ENCODE measurements at regions not wholly inside any gene's neighbourhood (a gene's known extent, or its start where the extent isn't known, plus 50 kb on each side); places are given as distances from the start of the nearest gene placed in this dataset.

DNA sequence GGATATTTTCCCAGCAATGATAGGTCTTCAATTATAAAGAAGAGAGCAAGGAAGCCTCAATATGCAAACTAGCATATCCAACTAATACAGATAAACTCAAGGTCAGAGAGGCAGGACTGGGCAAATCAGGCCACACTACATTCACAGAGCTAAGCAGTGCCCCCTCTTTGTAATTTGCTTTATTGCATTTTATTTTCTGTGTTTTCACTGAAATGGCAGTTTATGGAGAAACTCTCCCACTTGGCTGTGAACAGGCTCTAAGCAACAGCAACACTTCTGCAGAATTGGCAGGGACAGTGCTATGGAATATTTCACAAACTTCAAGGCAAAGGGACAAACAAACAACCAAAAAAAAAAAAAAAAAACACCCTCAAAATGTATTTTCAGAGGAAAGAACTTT is 93.4 kb upstream of the SOD1 start:
- no peak for DNase-seq (ENCODE audit: low read depth)

DNA sequence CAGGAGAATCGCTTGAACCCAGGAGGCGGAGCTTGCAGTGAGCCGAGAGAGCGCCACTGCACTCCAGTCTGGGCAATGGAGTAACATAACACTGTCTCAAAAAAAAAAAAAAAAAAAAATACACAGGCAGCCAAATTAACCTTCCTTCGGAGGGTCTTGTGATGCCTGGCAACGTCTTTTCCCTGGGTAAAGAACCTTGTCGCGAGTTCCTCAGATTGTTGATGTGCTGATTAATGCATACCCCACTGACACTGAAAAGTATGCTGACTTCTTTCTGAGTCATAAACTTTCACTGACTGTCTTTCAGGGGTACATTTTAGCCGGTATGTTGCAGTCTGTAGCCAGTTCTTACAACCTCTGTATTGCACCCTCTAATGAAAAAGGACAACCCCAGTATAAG is 95.1 kb upstream of the SOD1 start:
- no peak for DNase-seq (ENCODE audit: low read depth)

DNA sequence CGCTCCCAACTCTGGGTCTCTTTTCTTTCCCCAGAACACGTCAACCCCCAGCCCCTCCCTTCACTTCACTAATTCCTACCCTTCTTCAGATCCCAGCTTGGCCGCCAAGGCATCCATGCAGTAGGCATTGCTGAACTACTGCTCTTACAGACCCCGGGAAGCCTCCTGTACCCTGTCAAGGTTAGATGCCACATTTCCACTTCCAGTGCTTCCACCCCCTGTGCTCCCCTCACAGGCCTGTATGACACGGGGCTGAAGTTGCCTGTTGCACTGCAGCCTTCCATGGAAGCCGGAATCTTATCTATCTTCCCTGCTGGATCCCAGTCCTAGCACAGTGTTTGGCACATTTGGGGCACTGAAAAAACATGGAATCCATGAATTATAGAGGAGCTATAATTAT is 99.0 kb upstream of the SOD1 start:
- no peak for DNase-seq (ENCODE audit: low read depth)

DNA sequence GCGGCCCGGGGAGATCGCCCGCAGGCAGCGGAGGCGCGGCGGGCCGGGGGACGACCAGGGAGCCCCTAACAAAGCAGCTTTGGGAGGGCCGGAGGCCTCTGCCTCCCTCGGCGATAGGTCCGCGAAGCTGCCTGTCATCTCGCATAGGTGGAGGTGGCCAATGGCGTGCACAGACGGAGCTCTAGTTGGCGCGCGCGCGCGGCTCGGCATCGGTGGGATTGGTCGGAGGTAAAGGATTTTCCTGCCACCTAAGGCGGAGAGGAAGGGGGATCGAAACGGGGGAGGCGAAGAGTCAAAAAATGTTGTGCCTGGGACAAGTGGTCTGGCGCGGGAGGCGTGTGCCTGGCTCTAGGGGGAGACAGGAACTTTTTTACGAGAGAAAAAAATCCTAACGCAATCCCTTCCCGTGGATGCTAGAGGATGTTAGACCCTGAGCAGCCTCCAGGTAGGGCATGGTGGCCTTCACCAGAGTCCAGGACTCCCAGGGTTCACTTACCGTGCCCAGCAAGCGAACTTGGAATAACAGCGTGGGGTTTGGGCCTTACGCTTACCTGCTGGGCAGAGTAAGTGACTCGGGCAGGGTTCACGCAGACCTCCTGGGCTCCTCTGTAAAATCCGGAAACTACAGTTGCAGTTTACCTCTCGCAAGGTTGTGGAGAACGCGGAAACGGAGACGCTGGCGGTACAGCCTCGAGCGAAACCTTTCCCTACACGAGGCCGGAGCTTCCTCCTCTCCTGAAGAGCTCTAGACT is 99.9 kb upstream of the SOD1 start:
- DNase-seq (ENCODE audit: low read depth) = peak; percentile 92

DNA sequence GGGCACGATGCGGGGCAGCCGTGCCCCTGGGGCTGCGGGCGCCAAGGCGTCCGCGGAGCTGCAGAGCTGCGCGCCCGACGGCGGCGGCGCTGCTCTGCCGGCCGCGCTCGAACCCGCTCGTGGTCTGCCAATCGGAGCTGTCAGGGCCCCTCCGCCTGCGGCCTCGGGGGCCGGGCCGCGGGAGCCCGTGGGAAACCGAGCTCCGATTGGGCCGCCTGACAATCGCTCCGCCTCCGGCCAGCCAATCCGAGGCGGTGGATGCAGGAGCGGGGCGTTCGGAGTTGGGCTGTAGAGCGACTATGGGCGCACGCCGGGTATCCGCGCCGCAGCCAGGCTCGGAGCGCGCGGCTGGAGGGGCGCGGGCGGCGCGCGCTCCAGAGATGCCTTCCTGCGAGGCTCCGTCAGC is 100.5 kb upstream of the SOD1 start:
- peak; percentile 87 for DNase-seq (ENCODE audit: low read depth)

DNA sequence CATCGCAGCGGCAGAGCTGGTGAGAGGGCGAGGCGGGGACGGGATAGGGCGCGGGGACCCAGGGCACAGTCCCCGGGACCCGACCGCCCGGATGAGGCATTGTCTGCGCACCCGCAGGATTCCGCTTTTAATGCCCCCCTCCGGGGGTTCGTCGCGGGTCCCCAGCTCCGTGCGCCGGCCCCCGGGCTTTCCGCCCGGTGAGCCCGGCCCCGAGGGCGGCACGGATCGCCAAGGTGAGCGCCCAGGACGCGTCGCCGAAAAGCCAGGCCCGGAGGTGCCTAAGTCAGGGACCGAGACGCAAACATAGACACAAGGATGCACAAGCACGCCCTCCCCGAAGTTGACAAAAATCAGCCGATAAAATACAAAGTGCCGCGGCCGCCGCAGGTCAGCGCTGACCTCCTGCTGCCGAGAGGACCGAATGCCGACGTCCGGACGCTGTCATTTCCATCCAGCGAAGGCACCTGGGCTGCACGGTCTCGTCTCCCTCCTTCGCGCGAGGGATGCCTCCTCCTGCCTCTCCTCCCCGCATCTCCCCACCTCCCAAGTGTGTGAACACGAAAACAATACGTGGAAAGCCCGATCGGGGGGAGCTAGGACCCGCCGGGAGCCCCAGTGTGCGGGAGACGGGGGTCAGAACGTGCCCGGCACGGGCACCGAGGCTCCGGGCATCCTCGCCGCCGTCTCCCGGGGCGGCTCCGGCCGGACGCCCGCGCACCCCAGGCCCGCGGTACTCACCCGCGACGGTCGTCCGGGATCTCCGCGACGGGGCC is 101.1 kb upstream of the SOD1 start:
- no peak for DNase-seq (ENCODE audit: low read depth)

DNA sequence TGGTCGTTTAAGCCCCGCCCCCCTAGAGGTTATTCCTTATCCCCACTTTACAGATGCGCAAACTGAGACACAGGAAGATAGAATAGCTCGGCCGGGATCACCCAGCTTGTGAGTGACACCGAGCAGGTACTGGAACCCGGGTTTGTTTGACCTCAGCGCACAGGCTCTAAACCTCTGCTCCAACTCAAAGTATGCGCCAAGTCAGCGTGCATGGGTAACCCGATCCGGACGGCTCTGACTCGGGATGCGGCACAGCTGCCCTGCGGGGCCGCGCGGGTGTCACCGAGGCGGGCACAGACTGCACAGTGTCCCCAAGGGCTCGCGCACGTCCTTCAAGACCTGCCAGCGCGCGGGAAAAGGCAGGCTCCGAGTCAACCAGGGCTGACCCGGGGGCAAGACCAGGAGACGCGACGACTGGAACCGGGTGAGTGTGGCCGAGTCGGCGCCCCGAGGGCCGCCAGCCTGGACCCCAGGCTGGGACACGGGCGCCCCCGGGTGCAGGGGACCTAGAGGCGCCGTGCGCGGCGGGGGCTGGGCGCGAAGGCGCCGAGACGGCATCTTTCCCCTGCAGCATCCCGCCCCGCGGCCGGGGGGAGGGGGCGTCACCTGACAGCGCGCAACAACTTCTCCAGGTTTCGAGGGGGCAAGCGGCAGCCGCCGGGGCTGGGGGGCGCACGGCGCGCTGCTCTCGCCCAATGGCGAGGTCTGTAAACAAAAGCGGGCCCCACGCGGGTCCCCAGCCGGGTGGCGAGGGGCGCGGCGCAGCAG is 101.9 kb upstream of the SOD1 start:
- DNase-seq (ENCODE audit: low read depth) = no peak

DNA sequence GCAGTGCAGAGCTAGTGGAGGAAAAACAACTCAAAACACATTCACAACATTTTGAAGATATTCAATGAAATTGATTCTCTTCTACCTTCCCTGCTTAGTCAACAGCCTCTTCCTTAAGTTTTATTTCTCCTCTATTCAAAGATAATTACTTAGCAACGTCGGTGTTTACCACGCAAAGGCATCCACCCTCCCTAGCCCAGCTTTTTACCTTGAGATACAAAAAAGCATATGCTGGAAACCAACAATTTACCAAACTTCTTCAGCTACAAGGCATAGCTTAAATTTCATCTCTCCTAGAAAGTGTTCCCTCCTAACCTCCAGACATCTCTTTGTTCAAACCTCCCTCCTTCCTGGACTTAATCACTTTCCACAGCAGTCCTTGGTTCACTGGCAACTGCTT is 102.8 kb upstream of the SOD1 start:
- no peak for DNase-seq (ENCODE audit: low read depth)

DNA sequence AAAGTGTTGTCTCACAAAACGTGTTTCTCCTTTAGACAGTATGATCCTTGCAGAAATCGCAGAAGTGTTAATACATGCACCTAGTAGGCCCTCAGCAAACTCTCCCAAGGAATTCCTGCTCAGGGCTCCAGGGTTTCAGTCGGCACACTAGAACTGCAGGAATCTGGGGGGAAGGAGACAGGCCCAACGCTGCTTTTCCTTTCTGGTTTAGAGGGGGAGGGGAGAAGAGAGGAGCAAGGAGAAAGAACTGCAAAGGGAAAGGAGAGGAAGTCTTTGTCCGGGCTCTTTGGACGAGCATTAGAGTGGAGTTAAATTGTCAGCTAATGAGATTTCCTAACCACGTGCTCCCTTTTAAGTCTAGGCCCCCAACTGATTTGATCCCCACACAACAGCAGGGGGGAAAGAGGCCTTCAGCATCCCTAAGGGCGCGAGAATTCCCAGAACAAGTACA is 103.7 kb upstream of the SOD1 start:
- DNase-seq (ENCODE audit: low read depth) = no peak

DNA sequence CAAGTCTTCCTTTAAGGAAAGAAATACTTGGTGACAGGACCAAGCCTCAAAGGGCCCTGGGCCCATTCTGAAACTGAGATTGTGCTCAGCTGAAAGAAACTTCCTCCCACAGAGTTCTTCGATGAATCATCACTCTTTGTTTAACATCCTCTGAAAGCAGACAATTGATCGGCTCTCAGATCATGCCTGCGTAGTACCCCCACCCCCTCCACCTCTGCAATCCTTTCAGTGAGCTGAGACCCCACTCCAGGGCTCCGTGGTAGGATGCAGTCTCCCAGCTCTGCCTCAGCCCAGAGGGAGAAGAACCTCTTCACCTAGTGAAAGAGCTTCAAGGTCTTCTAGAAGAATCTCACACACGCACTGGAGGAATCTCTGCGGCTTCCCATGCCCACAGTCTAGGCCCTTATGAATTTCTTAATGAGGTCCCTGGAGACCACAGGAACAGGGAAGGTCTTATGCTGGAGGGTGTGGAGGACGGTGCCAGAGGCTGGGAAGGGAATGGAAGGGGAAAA is 104.9 kb upstream of the SOD1 start:
- peak; percentile 38 for DNase-seq (ENCODE audit: low read depth)

DNA sequence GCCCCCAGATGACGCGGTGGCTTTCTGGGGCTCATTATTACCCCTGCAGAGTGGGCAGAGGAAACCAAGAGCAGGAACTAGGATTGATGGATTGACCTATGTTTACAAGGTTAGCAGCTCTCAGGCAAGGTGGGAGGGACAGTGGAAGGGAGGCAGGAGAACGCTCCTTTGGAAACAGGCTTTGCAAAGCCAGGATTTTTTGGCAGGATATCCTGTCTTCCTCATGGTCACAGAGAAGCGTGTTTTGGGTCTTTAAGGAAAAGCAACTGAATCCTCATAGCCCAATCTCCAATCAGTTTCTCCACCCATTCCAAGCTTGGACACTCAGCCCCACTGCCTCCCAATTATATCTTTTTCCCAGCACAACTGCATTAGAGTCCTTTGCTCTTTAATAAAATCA is 105.6 kb upstream of the SOD1 start:
- no peak for DNase-seq (ENCODE audit: low read depth)

DNA sequence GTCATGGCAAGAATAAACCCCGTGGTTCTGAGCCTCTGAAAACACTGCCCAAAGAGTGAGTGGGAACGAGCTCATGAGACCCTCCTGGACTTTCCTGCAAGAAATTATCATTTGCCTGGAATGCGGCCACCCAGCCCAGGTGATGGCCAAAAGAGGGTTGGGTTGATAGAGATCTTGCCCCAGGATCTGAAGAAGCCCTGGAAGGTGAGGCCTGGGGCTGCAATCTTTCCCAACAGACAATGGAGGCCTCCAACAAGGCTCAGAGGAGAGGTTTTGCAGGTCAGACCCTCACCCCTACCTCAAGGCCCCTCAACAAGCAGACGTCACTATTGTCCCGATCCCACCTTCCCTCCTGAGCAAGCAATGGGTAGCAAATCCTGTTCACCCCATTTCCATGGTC is 106.0 kb upstream of the SOD1 start:
- no peak for DNase-seq (ENCODE audit: low read depth)

DNA sequence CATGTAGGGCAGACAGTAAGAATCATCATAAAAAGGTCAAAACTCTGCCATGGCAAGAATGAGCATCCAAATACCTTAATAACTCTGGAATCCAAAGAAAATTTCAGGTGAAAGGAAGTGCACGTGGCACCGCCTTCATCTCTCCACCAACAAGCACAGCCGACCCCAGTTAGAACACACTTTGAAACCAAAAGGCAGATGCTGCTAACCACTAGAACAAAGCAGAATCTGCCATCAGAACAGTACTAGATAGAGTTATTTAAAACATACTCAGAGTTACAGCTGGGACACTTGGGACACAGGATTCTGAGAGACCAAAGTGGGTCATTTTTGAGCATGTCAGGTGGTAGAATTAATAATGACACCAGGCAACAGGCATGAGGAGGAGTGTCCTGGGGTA is 106.7 kb upstream of the SOD1 start:
- no peak for DNase-seq (ENCODE audit: low read depth)

DNA sequence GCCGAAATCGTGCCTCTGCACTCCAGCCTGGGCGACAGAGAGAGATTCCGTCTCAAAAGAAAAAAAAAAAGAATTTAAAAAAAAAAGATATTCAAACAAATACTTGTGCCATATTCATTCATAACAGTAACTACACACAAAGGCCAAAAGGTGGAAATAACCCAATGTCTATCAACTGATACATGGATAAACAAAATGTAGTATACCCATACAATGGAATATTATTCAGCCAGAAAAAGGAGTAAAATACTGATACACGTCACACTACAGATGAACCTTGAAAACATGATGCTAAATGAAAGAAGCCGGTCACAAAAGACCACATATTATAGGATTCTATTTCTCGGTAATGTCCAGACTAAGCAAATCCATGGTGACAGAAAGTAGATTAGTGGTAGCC is 109.4 kb upstream of the SOD1 start:
- DNase-seq (ENCODE audit: low read depth) = no peak

DNA sequence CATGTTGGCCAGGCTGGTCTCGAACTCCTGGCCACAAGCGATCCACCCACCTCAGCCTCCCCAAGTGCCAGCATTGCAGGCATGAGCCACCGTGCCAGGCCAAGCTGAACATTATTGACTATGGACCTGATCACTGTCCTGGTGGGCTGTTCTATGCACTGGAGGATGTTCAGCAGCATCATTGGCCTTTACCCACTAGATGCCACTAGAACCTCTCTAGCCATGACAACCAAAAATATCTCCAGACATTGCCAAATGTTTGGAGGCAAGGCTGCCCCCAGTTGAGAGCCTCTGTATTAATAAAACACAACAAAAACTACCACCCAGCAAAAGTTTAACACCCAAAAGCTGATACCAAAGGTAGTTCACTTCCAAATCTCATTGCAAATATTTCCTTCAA is 110.8 kb upstream of the SOD1 start:
- no peak for DNase-seq (ENCODE audit: low read depth)

DNA sequence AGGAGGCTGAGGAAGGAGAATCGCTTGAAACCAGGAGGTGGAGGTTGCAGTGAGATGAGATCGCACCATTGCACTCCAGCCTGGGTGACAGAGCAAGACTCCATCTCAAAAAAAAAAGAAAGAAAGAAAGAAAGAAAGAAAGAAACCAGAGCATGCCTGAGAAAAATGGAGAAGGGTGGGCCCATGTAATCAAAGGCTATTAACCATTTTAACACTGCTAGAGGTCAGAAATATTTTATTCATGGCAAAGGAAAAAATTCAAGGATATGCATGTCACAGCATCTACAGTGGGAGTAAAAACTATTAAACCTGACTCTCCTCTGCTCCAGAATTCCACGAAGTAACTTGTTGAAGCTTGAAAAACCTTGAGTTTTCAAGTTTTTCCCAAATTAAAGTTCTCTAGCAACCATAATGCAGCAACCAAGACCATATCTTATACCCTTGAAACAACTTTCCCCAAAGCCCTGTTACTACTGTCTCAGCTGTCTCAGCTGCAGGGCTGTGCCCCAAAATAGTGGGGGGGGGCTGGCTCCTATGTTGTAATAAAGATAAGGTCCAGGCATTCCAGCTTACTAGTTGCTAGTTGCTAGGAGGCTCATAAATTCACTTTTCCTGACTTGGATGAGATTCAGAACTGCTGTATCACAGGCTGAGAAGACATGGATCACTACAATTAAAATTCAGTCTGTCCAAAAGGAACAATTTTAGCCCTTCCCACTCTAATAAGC is 112.9 kb upstream of the SOD1 start:
- no peak for DNase-seq (ENCODE audit: low read depth)

DNA sequence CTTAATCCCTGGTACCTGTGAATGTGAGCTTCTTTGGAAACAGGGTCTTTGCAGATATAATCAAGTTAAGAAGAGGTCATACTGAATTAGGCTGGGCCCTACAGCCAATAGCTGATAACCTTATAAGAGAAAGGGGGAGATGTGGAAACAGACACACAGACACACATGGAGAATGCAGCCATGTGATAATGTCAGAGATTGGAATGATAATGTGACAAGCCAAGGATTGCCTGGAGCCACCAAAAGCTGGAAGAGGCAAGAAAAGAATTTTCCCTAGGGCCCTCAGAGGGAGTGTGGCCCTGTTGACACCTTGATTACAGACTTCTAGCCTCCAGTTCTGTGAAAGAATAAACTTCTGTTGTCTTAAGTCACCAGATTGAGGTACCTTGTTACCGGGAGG is 114.5 kb upstream of the SOD1 start:
- no peak for DNase-seq (ENCODE audit: low read depth)

DNA sequence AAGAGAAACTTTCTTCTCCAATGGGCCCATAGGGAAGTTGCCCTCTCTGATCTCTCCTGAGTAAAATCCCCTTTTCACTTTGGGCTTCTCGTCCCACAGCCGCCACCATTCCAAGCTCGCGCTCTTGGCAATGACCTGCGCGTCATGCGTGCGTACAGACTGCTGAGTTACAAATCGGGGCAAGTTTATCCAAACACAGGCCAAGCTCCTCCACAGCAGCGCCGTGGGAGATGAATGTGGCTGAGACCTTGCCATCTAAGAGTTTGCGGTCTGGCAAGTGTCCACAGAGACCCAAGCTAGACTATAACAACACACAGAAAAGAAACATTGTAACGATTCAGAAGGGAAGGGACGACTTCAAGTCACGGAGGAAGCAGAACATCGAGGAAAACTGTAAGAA is 116.3 kb upstream of the SOD1 start:
- no peak for DNase-seq (ENCODE audit: low read depth)

DNA sequence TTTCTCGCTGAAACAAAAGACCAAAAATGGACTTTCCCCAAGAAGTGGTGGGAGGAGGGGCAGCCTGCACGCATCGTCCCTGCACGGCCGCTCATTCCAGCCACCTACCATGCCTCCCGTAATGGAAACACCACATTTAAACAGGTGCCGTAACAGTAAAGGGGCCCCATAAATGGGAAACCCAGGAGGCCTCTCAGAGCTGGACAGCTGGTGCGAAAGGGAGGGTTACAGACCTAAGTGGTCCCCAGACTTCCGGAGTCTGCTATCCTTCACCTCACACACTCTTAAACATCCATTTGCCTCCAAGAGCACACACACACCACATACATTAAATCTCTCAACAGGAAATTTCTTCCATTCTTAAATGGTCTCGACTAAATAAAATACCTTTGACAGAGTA is 120.7 kb upstream of the SOD1 start:
- DNase-seq (ENCODE audit: low read depth) = no peak

DNA sequence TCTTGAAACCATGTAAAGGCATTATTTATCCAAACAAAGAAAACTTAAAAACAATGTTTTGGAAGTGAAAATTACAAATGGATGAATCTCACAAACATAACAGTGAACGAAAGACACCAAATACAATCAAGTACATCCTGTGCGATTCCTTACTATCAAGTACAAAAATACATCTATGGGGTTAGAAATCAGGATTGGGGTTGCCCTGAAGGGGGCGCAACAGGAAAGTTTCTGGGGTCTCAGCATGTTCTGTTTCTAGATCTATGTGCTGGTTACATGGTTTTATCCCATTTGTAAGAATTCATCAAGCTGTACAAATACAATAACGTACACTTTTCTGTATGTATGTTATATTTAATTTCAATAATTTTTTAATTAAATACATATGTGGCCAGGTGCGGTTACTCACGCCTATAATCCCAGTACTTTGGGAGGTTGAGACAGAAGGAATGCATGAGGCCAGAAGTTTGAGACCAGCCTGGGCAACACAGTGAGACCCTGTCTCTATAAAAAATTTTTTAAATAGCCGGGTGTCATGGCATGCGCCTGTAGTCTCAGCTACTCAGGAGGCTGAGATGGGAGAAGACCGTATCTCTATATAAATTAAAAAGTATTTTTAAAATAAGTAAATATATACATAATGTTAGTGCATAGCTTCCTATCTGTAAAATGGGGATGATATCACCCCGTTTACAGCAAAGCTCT is 121.5 kb upstream of the SOD1 start:
- no peak for DNase-seq (ENCODE audit: low read depth)

DNA sequence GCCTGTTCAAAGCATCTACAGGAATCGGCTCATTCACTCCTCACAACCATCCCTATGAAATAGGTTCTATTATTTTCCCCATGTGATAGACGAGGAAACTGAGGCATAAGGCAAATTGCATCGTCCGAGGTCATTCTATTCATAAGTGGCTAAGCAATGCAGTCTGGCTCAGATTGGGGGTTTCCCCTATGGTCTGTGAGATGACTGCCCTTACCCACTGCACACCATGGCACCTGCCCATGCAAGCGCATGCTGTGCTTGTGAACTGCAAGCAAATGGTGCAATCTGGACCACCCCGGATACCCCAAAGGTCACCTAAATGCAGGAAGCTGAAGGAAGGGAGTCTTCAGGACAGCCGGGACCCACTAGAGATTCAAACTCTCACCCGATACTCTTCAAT is 123.4 kb upstream of the SOD1 start:
- DNase-seq (ENCODE audit: low read depth) = no peak
